Ammon's horn (tissue), 1 donor: ENCODE measurements at regions not wholly inside any gene's neighbourhood (a gene's known extent, or its start where the extent isn't known, plus 50 kb on each side); places are given as distances from the start of the nearest gene placed in this dataset.
"Not testable (repeated sequence)": the region's sequence is repeated elsewhere in the genome, so short reads cannot be mapped to it uniquely, and the experiment has no call there.

Experiments used
- DNase-seq: peaks from one replicate; pipeline ENCODE4 v3.0.0-alpha.2; 2016; ENCODE audit warnings: low spot score

- DNase-seq = not testable (repeated sequence)
These were observed 742.7 kb upstream of the FAT3 start for GRCh38 chr11:91481875-91482274.

DNA sequence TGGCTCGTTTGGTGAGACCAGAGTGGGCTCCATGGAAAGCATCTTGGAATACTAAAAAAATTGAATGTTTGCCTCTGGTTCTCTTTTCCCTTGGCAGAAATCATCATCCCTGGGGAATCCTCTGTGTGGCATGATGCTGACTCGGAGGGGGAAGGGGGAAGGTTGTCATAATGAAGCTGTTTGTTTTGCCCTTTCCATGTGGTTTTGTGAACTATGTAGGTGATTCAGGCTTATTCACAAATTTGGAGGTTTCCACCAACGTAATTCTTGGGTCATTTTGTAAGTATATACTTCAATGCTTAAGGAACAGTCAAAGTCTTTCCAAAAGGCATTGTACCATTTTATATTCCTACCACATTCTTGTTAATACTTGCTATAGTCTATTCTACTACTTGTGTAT lies 754.0 kb upstream of the FAT3 start:
- DNase-seq = no peak

DNA sequence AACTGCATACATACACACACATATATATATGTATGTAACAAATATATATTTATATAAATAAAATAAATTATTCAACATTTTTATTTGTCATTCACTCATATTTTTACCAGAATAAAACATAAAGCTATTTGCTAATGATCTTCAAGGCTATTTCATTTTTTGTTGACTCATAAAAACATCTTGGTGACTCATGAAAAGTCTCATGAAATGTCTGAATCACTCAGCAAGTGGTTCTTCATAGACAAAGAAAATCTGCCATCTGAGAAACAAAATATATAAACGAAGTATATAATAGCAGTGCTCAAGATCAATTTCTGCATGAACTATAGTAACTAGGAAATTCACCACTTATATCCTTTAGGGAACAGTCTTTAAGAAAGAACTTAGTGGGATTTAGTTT lies 764.8 kb upstream of the FAT3 start:
- no peak for DNase-seq

GRCh38 chr11:91446267-91446666 lies 778.4 kb upstream of the FAT3 start:
- DNase-seq = no peak

GRCh38 chr11:91435694-91436395 lies 788.8 kb upstream of the FAT3 start:
- DNase-seq = peak; percentile 9

- DNase-seq = no peak
These were observed 791.2 kb upstream of the FAT3 start for GRCh38 chr11:91433284-91434010.

- DNase-seq = no peak
These were observed 803.0 kb upstream of the FAT3 start for GRCh38 chr11:91421641-91422040.

DNA sequence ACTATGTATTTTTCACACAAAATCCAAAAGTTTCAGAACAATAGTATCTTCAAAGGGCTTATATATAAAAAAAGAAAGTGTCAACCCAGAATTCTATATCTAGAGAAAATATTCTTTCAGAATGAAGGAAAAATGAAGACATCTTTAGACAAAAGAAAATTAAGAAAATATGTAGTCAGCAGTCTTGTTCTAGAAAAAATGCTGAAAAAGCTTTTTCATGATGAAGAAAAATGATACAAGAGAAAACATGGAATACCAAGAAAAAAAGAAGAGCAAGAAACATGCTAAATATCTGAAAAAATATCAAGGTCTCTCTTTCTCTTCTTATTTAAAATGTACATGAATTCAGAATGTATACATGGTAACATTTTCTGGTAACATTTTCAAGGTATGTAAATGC lies 816.8 kb upstream of the FAT3 start:
- DNase-seq = no peak

- no peak for DNase-seq
These were observed 818.6 kb upstream of the FAT3 start for GRCh38 chr11:91406009-91406408.

- DNase-seq = no peak
These were observed 820.3 kb upstream of the FAT3 start for GRCh38 chr11:91404344-91404743.

- DNase-seq = no peak
These were observed 827.5 kb upstream of the FAT3 start for GRCh38 chr11:91397134-91397468.

- DNase-seq = no peak
These were observed 828.1 kb upstream of the FAT3 start for GRCh38 chr11:91396236-91397133.

DNA sequence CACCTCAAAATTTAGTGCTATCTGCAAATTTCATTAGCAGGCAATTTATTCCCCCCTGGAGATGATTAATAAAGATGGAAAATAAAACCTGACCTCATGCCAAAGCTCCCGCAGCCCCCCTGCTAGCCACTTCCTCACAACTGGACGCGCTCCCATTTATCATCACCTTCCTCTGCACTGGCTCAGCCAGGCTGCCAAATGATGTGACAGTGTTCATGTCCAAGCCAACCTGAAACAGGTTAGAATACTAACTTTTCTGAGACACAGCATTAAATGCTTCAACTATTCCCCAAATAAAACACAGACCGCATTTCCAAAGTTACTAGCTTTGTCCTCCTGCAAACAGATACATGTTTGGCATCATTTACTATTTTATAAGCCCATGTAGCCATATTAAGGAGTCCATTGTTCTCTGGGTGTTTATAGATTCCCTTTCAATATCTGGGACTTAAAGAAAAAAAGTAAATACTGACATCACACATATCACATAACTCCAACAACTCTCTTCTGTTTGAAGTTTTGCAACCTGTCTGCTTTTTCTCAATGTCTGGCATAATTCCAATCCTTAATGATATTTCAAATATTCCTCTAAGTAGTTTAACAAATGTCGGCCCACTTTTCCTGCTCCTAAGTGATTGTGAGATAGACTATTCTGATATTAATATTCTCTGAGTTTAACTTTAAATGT lies 829.7 kb upstream of the FAT3 start:
- DNase-seq = no peak

GRCh38 chr11:91394073-91394726 lies 830.4 kb upstream of the FAT3 start:
- DNase-seq = no peak

GRCh38 chr11:91382946-91383345 lies 841.7 kb upstream of the FAT3 start:
- no peak for DNase-seq

DNA sequence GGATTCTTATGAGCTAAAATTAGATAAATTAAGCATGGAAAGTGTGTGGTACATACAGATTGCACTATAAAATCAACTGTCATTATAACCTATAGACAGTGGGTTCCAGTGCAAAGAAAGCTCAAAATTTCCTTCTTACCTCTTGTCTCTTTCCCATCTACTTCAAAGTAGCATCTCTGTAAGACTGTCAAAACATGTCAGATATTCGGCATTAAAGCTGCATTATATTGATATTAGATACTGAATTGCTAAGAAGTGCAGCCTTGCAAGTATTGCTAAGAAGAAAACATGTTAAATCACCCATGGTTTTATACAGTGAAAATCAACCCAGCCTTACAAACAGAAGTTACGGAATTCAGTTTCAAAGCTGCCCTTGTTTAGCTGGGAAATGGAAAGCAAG lies 849.8 kb upstream of the FAT3 start:
- no peak for DNase-seq

- DNase-seq = no peak
These were observed 851.1 kb upstream of the FAT3 start for GRCh38 chr11:91373497-91373896.

- DNase-seq = no peak
These were observed 857.8 kb upstream of the FAT3 start for GRCh38 chr11:91366816-91367215.

GRCh38 chr11:91365986-91366585 lies 858.5 kb upstream of the FAT3 start:
- peak; percentile 11 for DNase-seq

DNA sequence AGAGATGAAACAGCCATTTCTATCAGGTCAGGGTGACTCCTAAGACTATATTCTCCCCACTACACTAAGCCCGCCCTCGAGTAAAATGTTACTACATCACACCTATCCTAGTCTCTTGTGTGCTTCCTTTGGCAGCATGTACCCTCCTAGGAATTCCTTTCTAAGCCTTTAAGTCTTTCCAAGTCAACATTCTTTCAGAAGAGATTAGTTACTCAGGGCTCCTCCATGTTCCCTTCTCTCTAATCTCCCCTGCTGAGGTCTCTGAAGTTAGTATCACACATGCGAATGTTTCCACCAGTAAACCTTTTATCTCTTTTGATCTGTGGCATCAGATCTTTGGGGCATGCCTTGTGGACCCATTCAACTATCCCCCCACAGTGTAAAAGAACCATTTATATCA lies 873.7 kb upstream of the FAT3 start:
- DNase-seq = no peak

DNA sequence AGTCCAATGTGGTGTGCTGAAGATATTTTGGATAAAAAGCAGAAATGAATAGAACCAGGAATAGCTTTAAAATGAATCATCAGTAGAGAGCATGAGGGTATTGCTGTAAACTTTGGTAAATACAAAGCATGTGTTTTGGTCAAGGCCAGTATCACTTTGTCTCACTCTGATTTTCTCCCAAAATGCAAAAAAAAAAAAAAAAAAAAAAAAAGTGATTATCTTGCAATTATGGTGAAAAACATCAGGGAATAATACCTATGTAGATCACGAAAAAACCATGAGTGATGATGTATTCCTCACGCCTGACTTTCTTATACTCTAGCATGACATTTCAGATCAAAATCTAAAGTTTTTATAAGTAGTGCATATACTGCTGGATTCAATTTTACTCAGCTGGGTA lies 897.9 kb upstream of the FAT3 start:
- no peak for DNase-seq
